DOHH2 (cell line): ENCODE measurements at regions not wholly inside any gene's neighbourhood (a gene's known extent, or its start where the extent isn't known, plus 50 kb on each side); places are given as distances from the start of the nearest gene placed in this dataset.

ENCODE experiments used
- CTCF ChIP-seq: fragments of 200-600 bp; sonication (generic); IDR thresholded peaks from one replicate; pipeline ENCODE4 v1.5.1; 2014; ENCODE audit warnings: antibody characterized with exemption, mild to moderate bottlenecking, low read depth, low read length; ENCODE audit not compliant: poor library complexity, severe bottlenecking
- EZH2phosphoT487 ChIP-seq: fragments of 200-600 bp; sonication (generic); IDR thresholded peaks from 2 replicates; pipeline ENCODE4 v1.6.1; 2017; ENCODE audit warnings: borderline replicate concordance, mild to moderate bottlenecking, antibody characterized with exemption, low read length, moderate library complexity, mixed read lengths

- TF ChIP-seq EZH2phosphoT487 (no peak), CTCF (no peak)
Observed at GRCh38 chr12:129961091-129961490, 57.3 kb upstream of the TMEM132D start.
